ENCODE measurements at regions not wholly inside any gene's neighbourhood (a gene's known extent, or its start where the extent isn't known, plus 50 kb on each side); places are given as distances from the start of the nearest gene placed in this dataset.
"Not testable (repeated sequence)": the region's sequence is repeated elsewhere in the genome, so short reads cannot be mapped to it uniquely, and the experiment has no call there.

GRCh38 chr12:126451809-126452208 lies 1386.6 kb downstream of the AACS start:
- H3K4me3 Mint-ChIP-seq = no peak overlapping the region
- DNase-seq (ENCODE audit: low spot score in 2 of 2) (no peak), ATAC-seq (replicated peaks; ENCODE audit: extremely low read depth, poor library complexity, severe bottlenecking) (no peak)
- H3K36me3 Mint-ChIP-seq (ENCODE audit: insufficient read depth) = no peaks in the 10 kb centered on the region
- peaks cover 8% of the 10 kb centered on the region for H3K27me3 Mint-ChIP-seq
- H3K9me3 Mint-ChIP-seq = no peaks in the 10 kb centered on the region
- no peak overlapping the region for H3K27ac Mint-ChIP-seq (ENCODE audit: low read depth)
- H3K4me1 Mint-ChIP-seq = no peaks in the 10 kb centered on the region

- not testable (repeated sequence) for DNase-seq (ENCODE audit: low spot score in 2 of 2); ATAC-seq (replicated peaks; ENCODE audit: extremely low read depth, poor library complexity, severe bottlenecking); H3K27ac Mint-ChIP-seq (ENCODE audit: low read depth); H3K4me3 Mint-ChIP-seq; H3K27me3 Mint-ChIP-seq; H3K36me3 Mint-ChIP-seq (ENCODE audit: insufficient read depth); H3K9me3 Mint-ChIP-seq; H3K4me1 Mint-ChIP-seq
These were observed 1387.5 kb downstream of the AACS start for GRCh38 chr12:126452686-126453085.

- no peak for ATAC-seq (replicated peaks; ENCODE audit: extremely low read depth, poor library complexity, severe bottlenecking)
- H3K36me3 Mint-ChIP-seq (ENCODE audit: insufficient read depth) = no peaks in the 10 kb centered on the region
- no peak overlapping the region for H3K27ac Mint-ChIP-seq (ENCODE audit: low read depth)
- H3K4me3 Mint-ChIP-seq = no peak overlapping the region
- no peak for DNase-seq (ENCODE audit: low spot score in 2 of 2)
- H3K9me3 Mint-ChIP-seq = peaks cover 10% of the 10 kb centered on the region
- H3K27me3 Mint-ChIP-seq = peaks cover 21% of the 10 kb centered on the region
- H3K4me1 Mint-ChIP-seq = no peaks in the 10 kb centered on the region
These were observed 1389.3 kb downstream of the AACS start for GRCh38 chr12:126454581-126454980.

- DNase-seq (ENCODE audit: low spot score in 2 of 2) = no peak
- Mint-ChIP-seq H3K27me3 (peaks cover 21% of the 10 kb centered on the region), H3K9me3 (peaks cover 10% of the 10 kb centered on the region), H3K4me1 (no peaks in the 10 kb centered on the region), H3K36me3 (ENCODE audit: insufficient read depth) (no peaks in the 10 kb centered on the region), H3K27ac (ENCODE audit: low read depth) (no peak overlapping the region), H3K4me3 (no peak overlapping the region)
- no peak for ATAC-seq (replicated peaks; ENCODE audit: extremely low read depth, poor library complexity, severe bottlenecking)
These were observed 1392.5 kb downstream of the AACS start for GRCh38 chr12:126457776-126458175.

GRCh38 chr12:126464153-126464552 lies 1398.9 kb downstream of the AACS start:
- DNase-seq (ENCODE audit: low spot score in 2 of 2) = no peak
- ATAC-seq (replicated peaks; ENCODE audit: extremely low read depth, poor library complexity, severe bottlenecking) = no peak
- Mint-ChIP-seq H3K27me3 (peaks cover 9% of the 10 kb centered on the region), H3K36me3 (ENCODE audit: insufficient read depth) (no peaks in the 10 kb centered on the region), H3K9me3 (peaks cover 3% of the 10 kb centered on the region), H3K4me1 (no peaks in the 10 kb centered on the region), H3K27ac (ENCODE audit: low read depth) (no peak overlapping the region), H3K4me3 (no peak overlapping the region)

- Mint-ChIP-seq H3K4me3 (no peak overlapping the region), H3K36me3 (ENCODE audit: insufficient read depth) (no peaks in the 10 kb centered on the region), H3K27me3 (peaks cover 6% of the 10 kb centered on the region), H3K27ac (ENCODE audit: low read depth) (no peak overlapping the region), H3K4me1 (no peaks in the 10 kb centered on the region), H3K9me3 (peaks cover 5% of the 10 kb centered on the region)
- DNase-seq (ENCODE audit: low spot score in 2 of 2) = no peak
- ATAC-seq (replicated peaks; ENCODE audit: extremely low read depth, poor library complexity, severe bottlenecking) = no peak
These were observed 1404.0 kb downstream of the AACS start for GRCh38 chr12:126469211-126469610.

GRCh38 chr12:126474703-126475102 lies 1409.5 kb downstream of the AACS start:
- no peaks in the 10 kb centered on the region for H3K4me1 Mint-ChIP-seq
- H3K27me3 Mint-ChIP-seq = no peaks in the 10 kb centered on the region
- H3K9me3 Mint-ChIP-seq = peaks cover 18% of the 10 kb centered on the region
- no peaks in the 10 kb centered on the region for H3K36me3 Mint-ChIP-seq (ENCODE audit: insufficient read depth)
- no peak overlapping the region for H3K4me3 Mint-ChIP-seq
- no peak overlapping the region for H3K27ac Mint-ChIP-seq (ENCODE audit: low read depth)
- DNase-seq (ENCODE audit: low spot score in 2 of 2) (no peak), ATAC-seq (replicated peaks; ENCODE audit: extremely low read depth, poor library complexity, severe bottlenecking) (no peak)

- no peaks in the 10 kb centered on the region for H3K27me3 Mint-ChIP-seq
- H3K9me3 Mint-ChIP-seq = peaks cover 9% of the 10 kb centered on the region
- H3K4me1 Mint-ChIP-seq = no peaks in the 10 kb centered on the region
- ATAC-seq (replicated peaks; ENCODE audit: extremely low read depth, poor library complexity, severe bottlenecking) (no peak), DNase-seq (ENCODE audit: low spot score in 2 of 2) (no peak)
- H3K27ac Mint-ChIP-seq (ENCODE audit: low read depth) = no peak overlapping the region
- H3K4me3 Mint-ChIP-seq = no peak overlapping the region
- no peaks in the 10 kb centered on the region for H3K36me3 Mint-ChIP-seq (ENCODE audit: insufficient read depth)
These were observed 1415.2 kb downstream of the AACS start for GRCh38 chr12:126480451-126480850.

- H3K27me3 Mint-ChIP-seq = no peaks in the 10 kb centered on the region
- DNase-seq (ENCODE audit: low spot score in 2 of 2) (no peak), ATAC-seq (replicated peaks; ENCODE audit: extremely low read depth, poor library complexity, severe bottlenecking) (no peak)
- H3K36me3 Mint-ChIP-seq (ENCODE audit: insufficient read depth) = no peaks in the 10 kb centered on the region
- H3K9me3 Mint-ChIP-seq = peaks cover 7% of the 10 kb centered on the region
- no peak overlapping the region for H3K27ac Mint-ChIP-seq (ENCODE audit: low read depth)
- H3K4me3 Mint-ChIP-seq = no peak overlapping the region
- no peaks in the 10 kb centered on the region for H3K4me1 Mint-ChIP-seq
These were observed 1416.5 kb downstream of the AACS start for GRCh38 chr12:126481688-126482087.

GRCh38 chr12:126482238-126482889 lies 1417.1 kb downstream of the AACS start:
- H3K4me1 Mint-ChIP-seq = no peaks in the 10 kb centered on the region
- peaks cover 6% of the 10 kb centered on the region for H3K9me3 Mint-ChIP-seq
- no peak overlapping the region for H3K4me3 Mint-ChIP-seq
- H3K27me3 Mint-ChIP-seq = no peaks in the 10 kb centered on the region
- no peak overlapping the region for H3K27ac Mint-ChIP-seq (ENCODE audit: low read depth)
- ATAC-seq (replicated peaks; ENCODE audit: extremely low read depth, poor library complexity, severe bottlenecking) (no peak), DNase-seq (ENCODE audit: low spot score in 2 of 2) (no peak)
- no peaks in the 10 kb centered on the region for H3K36me3 Mint-ChIP-seq (ENCODE audit: insufficient read depth)

- Mint-ChIP-seq H3K9me3 (peaks cover 6% of the 10 kb centered on the region), H3K27me3 (no peaks in the 10 kb centered on the region)
- DNase-seq (ENCODE audit: low spot score in 2 of 2) = no peak
These were observed 1418.2 kb downstream of the AACS start for GRCh38 chr12:126483145-126484068.

GRCh38 chr12:126487431-126487980 lies 1422.3 kb downstream of the AACS start:
- ATAC-seq (replicated peaks; ENCODE audit: extremely low read depth, poor library complexity, severe bottlenecking) (no peak), DNase-seq (ENCODE audit: low spot score in 2 of 2) (no peak)
- Mint-ChIP-seq H3K36me3 (ENCODE audit: insufficient read depth) (no peaks in the 10 kb centered on the region), H3K4me1 (no peaks in the 10 kb centered on the region), H3K27me3 (no peaks in the 10 kb centered on the region), H3K9me3 (peaks cover 12% of the 10 kb centered on the region), H3K27ac (ENCODE audit: low read depth) (no peak overlapping the region), H3K4me3 (no peak overlapping the region)

More at GRCh38 chr12:126483145-126484068, 1418.2 kb downstream of the AACS start:
- Mint-ChIP-seq H3K4me3 (no peak overlapping the region), H3K27ac (ENCODE audit: low read depth) (no peak overlapping the region), H3K4me1 (no peaks in the 10 kb centered on the region), H3K36me3 (ENCODE audit: insufficient read depth) (no peaks in the 10 kb centered on the region)
- no peak for ATAC-seq (replicated peaks; ENCODE audit: extremely low read depth, poor library complexity, severe bottlenecking)

GRCh38 chr12:126488806-126489205 lies 1423.6 kb downstream of the AACS start:
- no peak for ATAC-seq (replicated peaks; ENCODE audit: extremely low read depth, poor library complexity, severe bottlenecking)

More at GRCh38 chr12:126488806-126489205, 1423.6 kb downstream of the AACS start:
- H3K4me3 Mint-ChIP-seq = no peak overlapping the region
- no peaks in the 10 kb centered on the region for H3K27me3 Mint-ChIP-seq
- DNase-seq (ENCODE audit: low spot score in 2 of 2) = no peak
- no peaks in the 10 kb centered on the region for H3K36me3 Mint-ChIP-seq (ENCODE audit: insufficient read depth)
- H3K4me1 Mint-ChIP-seq = no peaks in the 10 kb centered on the region
- peaks cover 12% of the 10 kb centered on the region for H3K9me3 Mint-ChIP-seq
- H3K27ac Mint-ChIP-seq (ENCODE audit: low read depth) = no peak overlapping the region
